HEK293 (cell line): ENCODE measurements at regions not wholly inside any gene's neighbourhood (a gene's known extent, or its start where the extent isn't known, plus 50 kb on each side); places are given as distances from the start of the nearest gene placed in this dataset.
"Not testable (repeated sequence)": the region's sequence is repeated elsewhere in the genome, so short reads cannot be mapped to it uniquely, and the experiment has no call there.

Experiments used
- CTCF ChIA-PET: fragments of 350-600 bp; formaldehyde crosslinking; extraction: SDS; loops from one replicate; lab custom pipeline; 2021; ENCODE audit warnings: antibody characterized with exemption; lab: Yijun Ruan, JAX
- POLR2A ChIA-PET: fragments of 300-600 bp; formaldehyde crosslinking; extraction: SDS; loops from one replicate; lab custom pipeline; 2020; ENCODE audit warnings: antibody characterized with exemption, inconsistent platforms; lab: Yijun Ruan, JAX
- H3K27ac ChIP-seq: fragments of 200-500 bp; sonication (Bioruptor generic); 2 replicates; pipeline ENCODE4 v1.5.1; 2014; ENCODE audit warnings: low read depth, low read length, control low read depth, inconsistent platforms; ENCODE audit errors: extremely low read depth
- H3K36me3 ChIP-seq, 2 experiments: fragments of 200-500 bp in 1 of 2; sonication (Bioruptor generic) in 1 of 2; 1 replicate in 1 of 2; 2 replicates in 1 of 2; pipeline ENCODE4 v1.5.1; 2014 to 2017; ENCODE audit warnings: inconsistent platforms in 2 of 2, low read length in 2 of 2; ENCODE audit not compliant: control insufficient read depth in 2 of 2, insufficient read depth in 1 of 2
- H3K4me1 ChIP-seq: fragments of 200-500 bp; sonication (Bioruptor generic); 2 replicates; pipeline ENCODE4 v1.5.1; 2014; ENCODE audit warnings: mild to moderate bottlenecking, low read length, inconsistent platforms; ENCODE audit not compliant: control insufficient read depth, insufficient read depth
- H3K4me3 ChIP-seq: 2 replicates; pipeline ENCODE4 v1.5.1; 2011; ENCODE audit warnings: low read depth, mild to moderate bottlenecking, control low read depth, low read length, moderate library complexity
- H3K9me3 ChIP-seq: fragments of 200-500 bp; sonication (Bioruptor generic); 2 replicates; pipeline ENCODE4 v1.5.1; 2014; ENCODE audit warnings: low read depth, low read length, inconsistent platforms; ENCODE audit not compliant: control insufficient read depth, insufficient read depth
- BCL11B ChIP-seq: fragments of 450-650 bp; formaldehyde crosslinking; IDR thresholded peaks from 2 replicates; pipeline ENCODE4 v1.5.1; 2016; ENCODE audit warnings: low read depth, missing biosample characterization, missing genetic modification characterization
- KLF10 ChIP-seq: fragments of 450-650 bp; IDR thresholded peaks from 2 replicates; pipeline ENCODE4 v1.5.1; 2018; ENCODE audit warnings: missing biosample characterization, mild to moderate bottlenecking, missing genetic modification characterization
- ZEB2 ChIP-seq: fragments of 450-650 bp; formaldehyde crosslinking; IDR thresholded peaks from 2 replicates; pipeline ENCODE4 v1.5.1; 2016; ENCODE audit warnings: missing biosample characterization, missing genetic modification characterization
- ZIC2 ChIP-seq: fragments of 450-650 bp; formaldehyde crosslinking; IDR thresholded peaks from 2 replicates; pipeline ENCODE4 v1.5.1; 2016; ENCODE audit warnings: missing biosample characterization, missing genetic modification characterization
- ZNF138 ChIP-seq: fragments of 450-650 bp; formaldehyde crosslinking; IDR thresholded peaks from 2 replicates; pipeline ENCODE4 v1.5.1; 2016; ENCODE audit warnings: missing biosample characterization, missing genetic modification characterization, borderline replicate concordance
- ZNF140 ChIP-seq: fragments of 450-650 bp; formaldehyde crosslinking; IDR thresholded peaks from 2 replicates; pipeline ENCODE4 v1.5.1; 2016; ENCODE audit warnings: missing biosample characterization, missing genetic modification characterization
- ZNF223 ChIP-seq: fragments of 450-650 bp; formaldehyde crosslinking; IDR thresholded peaks from 2 replicates; pipeline ENCODE4 v1.5.1; 2016; ENCODE audit warnings: missing biosample characterization, missing genetic modification characterization
- ZNF335 ChIP-seq: fragments of 450-650 bp; formaldehyde crosslinking; conservative IDR thresholded peaks from 2 replicates; pipeline ENCODE4 v1.5.1; 2016; ENCODE audit warnings: missing biosample characterization, missing genetic modification characterization
- ZNF433 ChIP-seq: fragments of 450-650 bp; formaldehyde crosslinking; IDR thresholded peaks from 2 replicates; pipeline ENCODE4 v1.5.1; 2016; ENCODE audit warnings: missing biosample characterization, missing genetic modification characterization, low read depth
- ZNF571 ChIP-seq: fragments of 450-650 bp; formaldehyde crosslinking; IDR thresholded peaks from 2 replicates; pipeline ENCODE4 v1.5.0; 2017; ENCODE audit warnings: missing biosample characterization, missing genetic modification characterization
- ZSCAN30 ChIP-seq: fragments of 450-650 bp; IDR thresholded peaks from 2 replicates; pipeline ENCODE4 v1.5.1; 2018; ENCODE audit warnings: missing biosample characterization, mild to moderate bottlenecking, missing genetic modification characterization, moderate library complexity
- TF ChIP-seq, protein P1 (sequence below): fragments of 450-650 bp; formaldehyde crosslinking; IDR thresholded peaks from 2 replicates; pipeline ENCODE4 v1.5.1; 2016; ENCODE audit warnings: missing biosample characterization, missing genetic modification characterization

DNA sequence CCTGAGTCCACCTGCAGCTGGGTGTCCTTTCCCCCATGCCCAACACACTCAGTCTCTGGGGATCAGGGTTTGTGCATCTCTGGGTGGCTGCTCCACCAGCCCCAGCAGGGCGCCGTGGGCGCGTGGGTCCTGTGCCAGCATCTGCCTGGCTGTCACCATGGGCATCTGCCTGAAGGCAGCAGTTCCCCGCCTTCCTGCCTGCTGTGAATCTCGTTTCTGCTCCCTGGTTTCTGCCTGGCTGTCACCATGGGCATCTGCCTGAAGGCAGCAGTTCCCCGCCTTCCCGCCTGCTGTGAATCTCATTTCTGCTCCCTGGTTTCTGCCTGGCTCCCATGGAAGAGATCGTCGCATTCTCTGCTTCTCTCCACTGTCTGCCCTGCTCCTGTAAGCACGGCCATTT is 201.2 kb downstream of the RTP5 start:
- H3K27ac ChIP-seq, CTCF ChIA-PET, H3K4me1 ChIP-seq, H3K9me3 ChIP-seq, H3K36me3 ChIP-seq, H3K4me3 ChIP-seq, POLR2A ChIA-PET: not testable (repeated sequence)
- TF ChIP-seq ZNF335 (tag by site-specific recombination) (peak; percentile 44; the same call in 1 of the 2 replicates), ZIC2 (tag by site-specific recombination) (peak; percentile 98)

DNA sequence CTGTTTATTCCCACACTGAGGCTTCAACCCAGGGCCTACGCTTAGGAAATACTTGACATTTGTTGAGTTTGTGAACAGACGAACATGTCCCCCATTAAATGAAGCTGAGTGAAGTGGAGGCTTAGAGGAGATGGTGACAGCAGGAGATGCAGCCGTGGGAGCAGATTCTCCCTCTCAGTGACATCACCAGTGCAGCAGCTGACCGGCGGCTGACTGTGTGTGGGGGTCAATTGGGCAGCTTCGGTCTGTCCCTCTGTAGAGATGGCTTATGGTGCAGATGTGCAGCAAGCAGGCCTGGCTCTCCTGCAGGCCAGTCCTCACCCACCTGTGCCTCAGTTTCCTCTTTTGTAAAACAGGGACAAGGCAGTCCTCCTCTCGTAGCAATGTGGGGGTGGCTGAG is 201.8 kb downstream of the RTP5 start:
- CTCF ChIA-PET, H3K36me3 ChIP-seq, H3K27ac ChIP-seq, H3K4me1 ChIP-seq, H3K9me3 ChIP-seq, POLR2A ChIA-PET, H3K4me3 ChIP-seq: not testable (repeated sequence)

DNA sequence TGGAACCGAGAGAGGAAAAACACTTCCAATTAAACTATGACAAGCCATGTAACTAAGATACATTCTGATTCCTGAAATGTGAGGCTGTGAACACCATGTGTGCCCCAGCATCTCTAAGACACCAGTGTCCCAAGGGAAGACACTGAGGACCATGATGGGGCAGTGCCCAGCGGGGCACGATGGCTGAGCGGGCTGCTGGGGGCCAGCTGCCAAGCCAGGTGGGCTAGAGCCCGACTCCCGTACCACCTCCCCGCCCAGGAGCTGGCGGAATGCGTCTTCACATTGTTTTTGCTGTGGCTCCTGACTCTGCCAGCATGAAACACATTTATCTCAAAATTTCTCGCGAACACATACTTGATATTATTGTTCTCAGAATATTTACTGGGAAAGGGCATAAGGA is 202.4 kb downstream of the RTP5 start:
- CTCF ChIA-PET, POLR2A ChIA-PET: not testable (repeated sequence)

DNA sequence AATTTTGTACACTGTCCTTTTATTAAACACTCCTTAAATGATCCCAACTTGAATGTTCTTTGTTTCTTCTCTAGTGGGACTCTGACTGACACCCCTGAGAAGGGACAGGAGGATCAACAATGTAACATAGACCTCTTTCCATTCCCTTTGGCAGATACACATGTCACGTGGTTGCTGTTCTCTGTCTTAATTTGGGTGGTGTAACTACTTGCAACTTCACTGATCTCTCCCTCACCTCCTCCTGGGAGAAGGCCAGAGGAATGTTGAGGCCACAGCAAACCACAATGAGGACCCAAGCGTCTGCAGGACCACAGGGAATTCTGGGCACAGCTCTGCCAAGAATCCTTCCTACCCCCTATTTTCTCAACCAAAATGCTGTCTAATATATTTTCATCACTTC is 205.6 kb downstream of the RTP5 start:
- Histone ChIP-seq H3K9me3 (no peaks in the 10 kb centered on the region), H3K36me3 (no peaks in the 10 kb centered on the region), H3K4me1 (no peaks in the 10 kb centered on the region; the same call in 1 of the 2 replicates), H3K27ac (no peak overlapping the region), H3K4me3 (no peak overlapping the region)
- POLR2A ChIA-PET: no interaction called here
- TF ChIP-seq, protein P1, sequence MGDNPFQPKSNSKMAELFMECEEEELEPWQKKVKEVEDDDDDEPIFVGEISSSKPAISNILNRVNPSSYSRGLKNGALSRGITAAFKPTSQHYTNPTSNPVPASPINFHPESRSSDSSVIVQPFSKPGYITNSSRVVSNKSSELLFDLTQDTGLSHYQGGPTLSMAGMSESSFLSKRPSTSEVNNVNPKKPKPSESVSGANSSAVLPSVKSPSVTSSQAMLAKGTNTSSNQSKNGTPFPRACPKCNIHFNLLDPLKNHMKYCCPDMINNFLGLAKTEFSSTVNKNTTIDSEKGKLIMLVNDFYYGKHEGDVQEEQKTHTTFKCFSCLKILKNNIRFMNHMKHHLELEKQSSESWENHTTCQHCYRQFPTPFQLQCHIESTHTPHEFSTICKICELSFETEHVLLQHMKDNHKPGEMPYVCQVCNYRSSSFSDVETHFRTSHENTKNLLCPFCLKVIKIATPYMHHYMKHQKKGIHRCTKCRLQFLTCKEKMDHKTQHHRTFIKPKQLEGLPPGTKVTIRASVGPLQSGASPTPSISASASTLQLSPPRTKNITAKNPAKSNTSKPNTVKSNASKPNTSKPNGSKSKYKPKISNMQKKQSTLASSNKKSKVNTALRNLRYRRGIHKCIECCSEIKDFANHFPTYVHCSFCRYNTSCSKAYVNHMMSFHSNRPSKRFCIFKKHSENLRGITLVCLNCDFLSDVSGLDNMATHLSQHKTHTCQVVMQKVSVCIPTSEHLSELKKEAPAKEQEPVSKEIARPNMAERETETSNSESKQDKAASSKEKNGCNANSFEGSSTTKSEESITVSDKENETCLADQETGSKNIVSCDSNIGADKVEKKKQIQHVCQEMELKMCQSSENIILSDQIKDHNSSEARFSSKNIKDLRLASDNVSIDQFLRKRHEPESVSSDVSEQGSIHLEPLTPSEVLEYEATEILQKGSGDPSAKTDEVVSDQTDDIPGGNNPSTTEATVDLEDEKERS: no peak
- TF ChIP-seq ZNF433 (tag by site-specific recombination) (no peak), ZEB2 (tag by site-specific recombination) (no peak), ZSCAN30 (tag by site-specific recombination) (no peak), ZNF223 (tag by site-specific recombination) (no peak), ZNF138 (tag by site-specific recombination) (no peak), ZNF571 (no peak), ZNF140 (tag by site-specific recombination) (no peak), BCL11B (no peak)
- CTCF ChIA-PET: no interaction called here

More for the DNA sequence above, 202.4 kb downstream of the RTP5 start:
- not testable (repeated sequence) for H3K9me3 ChIP-seq, H3K4me1 ChIP-seq, H3K27ac ChIP-seq, H3K36me3 ChIP-seq, H3K4me3 ChIP-seq

DNA sequence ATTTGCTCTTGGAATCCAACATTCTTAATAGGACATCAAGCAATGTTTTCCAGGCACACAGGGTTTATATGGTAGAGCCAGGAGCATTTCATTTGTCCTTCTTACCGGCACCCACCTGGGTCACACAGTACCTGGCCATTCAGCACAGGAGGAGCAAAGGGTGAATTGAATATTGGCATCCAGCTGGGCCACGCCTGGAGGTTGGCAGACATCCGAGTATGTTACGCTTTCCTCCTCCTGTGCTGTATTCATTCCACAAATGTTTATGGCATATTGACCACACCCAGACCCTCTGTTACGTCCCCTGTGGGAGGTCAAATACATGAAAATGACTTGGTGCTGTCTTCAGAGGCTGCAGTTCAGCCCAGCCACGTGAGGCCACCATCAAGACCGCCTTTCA is 206.2 kb downstream of the RTP5 start:
- Histone ChIP-seq H3K4me3 (no peak overlapping the region), H3K9me3 (no peaks in the 10 kb centered on the region), H3K27ac (no peak overlapping the region), H3K4me1 (no peaks in the 10 kb centered on the region; the same call in 1 of the 2 replicates), H3K36me3 (no peaks in the 10 kb centered on the region)
- ChIA-PET POLR2A (no interaction called here), CTCF (no interaction called here)
- peak; percentile 68 for TF ChIP-seq ZIC2 (tag by site-specific recombination)
- no peak for TF ChIP-seq KLF10 (tag by site-specific recombination)

DNA sequence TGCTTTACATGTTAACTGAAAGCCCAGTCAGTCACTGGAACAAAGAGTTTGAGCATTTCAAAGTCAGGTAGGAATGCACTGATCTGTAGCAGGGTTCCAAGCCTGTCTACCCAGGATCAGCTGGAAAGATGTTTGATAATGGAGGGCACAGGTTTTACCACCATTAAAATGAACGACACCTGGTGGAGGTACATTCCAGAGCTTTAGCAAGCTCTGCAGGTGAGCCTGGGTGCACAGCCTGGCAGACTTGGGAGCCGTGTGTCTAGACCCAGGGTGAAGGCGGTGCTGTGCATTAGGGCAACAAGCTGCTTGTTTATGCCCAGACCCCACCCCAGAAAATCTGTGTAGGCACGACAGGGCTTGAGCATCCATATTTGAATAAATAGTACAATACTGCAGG is 206.7 kb downstream of the RTP5 start:
- CTCF ChIA-PET, H3K4me1 ChIP-seq, H3K36me3 ChIP-seq, H3K27ac ChIP-seq, H3K9me3 ChIP-seq, POLR2A ChIA-PET, H3K4me3 ChIP-seq: not testable (repeated sequence)

DNA sequence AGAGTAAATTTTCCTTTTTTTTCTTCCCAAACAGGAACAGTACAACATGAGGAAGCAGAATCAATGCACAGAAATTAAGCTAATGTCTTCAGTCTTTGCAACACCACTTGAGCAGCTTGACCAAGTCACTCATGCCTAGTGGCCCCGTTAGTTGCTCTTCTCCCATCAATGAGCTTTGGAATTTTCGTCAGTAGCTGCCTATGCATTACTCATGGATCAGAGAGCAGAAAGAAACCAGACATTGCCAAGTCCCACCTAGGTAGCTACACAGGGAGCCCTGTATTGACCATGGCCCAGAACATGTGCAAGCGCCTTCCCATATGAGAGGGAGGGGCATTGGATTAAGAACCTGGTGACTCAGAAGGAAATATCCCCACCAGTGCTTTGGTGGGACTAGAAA is 208.9 kb downstream of the RTP5 start:
- POLR2A ChIA-PET: not testable (repeated sequence)

DNA sequence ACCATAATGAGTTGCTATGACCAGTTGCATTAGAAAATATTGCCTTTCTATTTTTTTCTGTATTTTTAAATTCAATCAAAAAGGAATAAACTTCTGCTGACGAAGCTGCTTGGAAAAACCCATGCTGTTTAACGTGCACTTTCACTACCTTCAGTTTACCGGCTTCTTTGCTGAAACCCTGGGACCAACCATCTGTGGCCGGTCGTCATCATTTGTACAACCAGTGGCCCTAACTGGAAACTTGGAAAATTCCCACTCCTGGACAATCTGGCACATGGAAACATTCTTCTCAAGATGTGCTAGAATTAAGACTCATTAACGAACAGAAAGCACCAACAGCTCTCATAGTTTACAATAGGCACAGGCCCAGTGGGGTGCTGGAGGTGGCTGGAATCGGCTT is 210.3 kb downstream of the RTP5 start:
- POLR2A ChIA-PET, H3K4me3 ChIP-seq, CTCF ChIA-PET, H3K4me1 ChIP-seq, H3K36me3 ChIP-seq, H3K27ac ChIP-seq, H3K9me3 ChIP-seq: not testable (repeated sequence)

More for the DNA sequence above, 208.9 kb downstream of the RTP5 start:
- H3K27ac ChIP-seq, H3K4me1 ChIP-seq, H3K9me3 ChIP-seq, H3K4me3 ChIP-seq, CTCF ChIA-PET, H3K36me3 ChIP-seq: not testable (repeated sequence)
